HEK293T (cell line): ENCODE measurements at regions not wholly inside any gene's neighbourhood (a gene's known extent, or its start where the extent isn't known, plus 50 kb on each side); places are given as distances from the start of the nearest gene placed in this dataset.

Experiments
- BHLHE40 ChIP-seq: fragments of 450-650 bp; IDR thresholded peaks from 2 replicates; pipeline ENCODE4 v1.6.1; 2016; ENCODE audit warnings: mild to moderate bottlenecking, moderate library complexity, borderline replicate concordance
- ELF4 ChIP-seq: fragments of 450-650 bp; IDR thresholded peaks from 2 replicates; pipeline ENCODE4 v1.6.1; 2017; ENCODE audit warnings: antibody characterized with exemption
- FOXA1 ChIP-seq: fragments of 450-650 bp; IDR thresholded peaks from 2 replicates; pipeline ENCODE4 v1.6.1; 2016; ENCODE audit warnings: mild to moderate bottlenecking
- FOXK2 ChIP-seq: fragments of 450-650 bp; IDR thresholded peaks from 2 replicates; pipeline ENCODE4 v1.6.1; 2016; ENCODE audit warnings: mild to moderate bottlenecking
- HDGF ChIP-seq: fragments of 450-650 bp; IDR thresholded peaks from 2 replicates; pipeline ENCODE4 v1.6.1; 2017; ENCODE audit warnings: antibody characterized with exemption, borderline replicate concordance
- ZNF384 ChIP-seq: fragments of 450-650 bp; IDR thresholded peaks from 2 replicates; pipeline ENCODE4 v1.6.1; 2016
- TF ChIP-seq, protein P1 (sequence below): fragments of 450-650 bp; IDR thresholded peaks from 2 replicates; pipeline ENCODE4 v1.6.1; 2016

DNA sequence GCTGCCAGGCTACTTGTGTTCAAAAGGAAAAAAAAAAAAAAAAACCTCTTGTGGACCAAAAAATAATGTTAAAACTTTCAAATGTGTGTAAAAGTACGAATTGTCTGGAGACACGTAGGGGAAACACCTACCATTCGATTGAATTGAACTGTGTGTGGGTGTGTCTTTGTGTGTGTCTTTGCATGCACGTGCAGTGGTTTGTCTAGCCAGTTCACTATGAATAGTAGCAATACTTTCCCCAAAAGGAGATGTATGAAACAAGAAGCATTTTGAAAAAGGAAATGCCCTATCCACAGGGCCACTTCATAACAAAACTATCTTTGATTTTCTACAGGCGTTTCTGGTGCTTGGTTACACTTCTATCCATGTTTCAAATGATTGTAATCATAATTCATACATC is 186.8 kb downstream of the RPRM start:
- TF ChIP-seq FOXA1 (no peak), ZNF384 (no peak), BHLHE40 (no peak), ELF4 (no peak), FOXK2 (no peak), HDGF (no peak)
- TF ChIP-seq, protein P1, sequence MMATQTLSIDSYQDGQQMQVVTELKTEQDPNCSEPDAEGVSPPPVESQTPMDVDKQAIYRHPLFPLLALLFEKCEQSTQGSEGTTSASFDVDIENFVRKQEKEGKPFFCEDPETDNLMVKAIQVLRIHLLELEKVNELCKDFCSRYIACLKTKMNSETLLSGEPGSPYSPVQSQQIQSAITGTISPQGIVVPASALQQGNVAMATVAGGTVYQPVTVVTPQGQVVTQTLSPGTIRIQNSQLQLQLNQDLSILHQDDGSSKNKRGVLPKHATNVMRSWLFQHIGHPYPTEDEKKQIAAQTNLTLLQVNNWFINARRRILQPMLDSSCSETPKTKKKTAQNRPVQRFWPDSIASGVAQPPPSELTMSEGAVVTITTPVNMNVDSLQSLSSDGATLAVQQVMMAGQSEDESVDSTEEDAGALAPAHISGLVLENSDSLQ, result no peak
